ENCODE measurements at regions not wholly inside any gene's neighbourhood (a gene's known extent, or its start where the extent isn't known, plus 50 kb on each side); places are given as distances from the start of the nearest gene placed in this dataset.

GRCh38 chr20:48311956-48312355, 515.8 kb downstream of the PREX1 start:
- H3K4me3 ChIP-seq = no peak overlapping the region
- no peaks in the 10 kb centered on the region for H4K20me1 ChIP-seq
- H3K36me3 ChIP-seq = no peaks in the 10 kb centered on the region
- no peaks in the 10 kb centered on the region for H3K27me3 ChIP-seq
- no peaks in the 10 kb centered on the region for H3K4me1 ChIP-seq
- H3K9ac ChIP-seq = no peak overlapping the region
- H3K9me3 ChIP-seq (replicated peaks in 1 of 11) = no peaks in the 10 kb centered on the region; a peak in 2 of 22 replicates
- no peak for TF ChIP-seq Cebpa-rat (IDR thresholded peaks at IDR 0.05)
- H3K27ac ChIP-seq = no peak overlapping the region
- no peak overlapping the region for H3K4me2 ChIP-seq

GRCh38 chr20:48310305-48310704, 517.5 kb downstream of the PREX1 start:
- H4K20me1 ChIP-seq = no peaks in the 10 kb centered on the region
- H3K4me3 ChIP-seq = no peak overlapping the region
- no peak overlapping the region for H3K27ac ChIP-seq
- H3K36me3 ChIP-seq = no peaks in the 10 kb centered on the region
- H3K4me1 ChIP-seq = no peaks in the 10 kb centered on the region
- H3K27me3 ChIP-seq = no peaks in the 10 kb centered on the region
- H3K4me2 ChIP-seq = no peak overlapping the region
- H3K9ac ChIP-seq = no peak overlapping the region
- TF ChIP-seq Cebpa-rat (IDR thresholded peaks at IDR 0.05) = no peak
- no peaks in the 10 kb centered on the region; a peak in 2 of 22 replicates for H3K9me3 ChIP-seq (replicated peaks in 1 of 11)

GRCh38 chr20:48309293-48309692, 518.5 kb downstream of the PREX1 start:
- no peak for TF ChIP-seq Cebpa-rat (IDR thresholded peaks at IDR 0.05)

GRCh38 chr20:48308882-48309281, 518.9 kb downstream of the PREX1 start:
- H3K4me3 ChIP-seq = no peak overlapping the region
- no peak for TF ChIP-seq Cebpa-rat (IDR thresholded peaks at IDR 0.05)
- H3K27ac ChIP-seq = no peak overlapping the region
- H3K27me3 ChIP-seq = no peaks in the 10 kb centered on the region
- no peak overlapping the region for H3K4me2 ChIP-seq
- no peaks in the 10 kb centered on the region for H3K9me3 ChIP-seq (replicated peaks in 1 of 11)
- H4K20me1 ChIP-seq = no peaks in the 10 kb centered on the region
- no peaks in the 10 kb centered on the region for H3K4me1 ChIP-seq
- no peaks in the 10 kb centered on the region for H3K36me3 ChIP-seq
- H3K9ac ChIP-seq = no peak overlapping the region

More at GRCh38 chr20:48309293-48309692, 518.5 kb downstream of the PREX1 start:
- no peaks in the 10 kb centered on the region for H3K9me3 ChIP-seq (replicated peaks in 1 of 11)
- no peaks in the 10 kb centered on the region for H3K27me3 ChIP-seq
- no peaks in the 10 kb centered on the region for H3K36me3 ChIP-seq
- H3K4me2 ChIP-seq = no peak overlapping the region
- no peaks in the 10 kb centered on the region for H3K4me1 ChIP-seq
- no peak overlapping the region for H3K27ac ChIP-seq
- no peaks in the 10 kb centered on the region for H4K20me1 ChIP-seq
- H3K9ac ChIP-seq = no peak overlapping the region
- no peak overlapping the region for H3K4me3 ChIP-seq

GRCh38 chr20:48308232-48308781, 519.5 kb downstream of the PREX1 start:
- Histone ChIP-seq H3K9me3 (replicated peaks in 1 of 11) (no peaks in the 10 kb centered on the region), H3K27me3 (no peaks in the 10 kb centered on the region), H3K4me3 (no peak overlapping the region), H3K36me3 (no peaks in the 10 kb centered on the region), H3K27ac (no peak overlapping the region), H4K20me1 (no peaks in the 10 kb centered on the region), H3K4me2 (no peak overlapping the region), H3K4me1 (no peaks in the 10 kb centered on the region), H3K9ac (no peak overlapping the region)
- no peak for TF ChIP-seq Cebpa-rat (IDR thresholded peaks at IDR 0.05)

GRCh38 chr20:48307277-48307676, 520.5 kb downstream of the PREX1 start:
- Histone ChIP-seq H3K27me3 (no peaks in the 10 kb centered on the region), H3K4me1 (no peaks in the 10 kb centered on the region), H3K9me3 (replicated peaks in 1 of 11) (no peaks in the 10 kb centered on the region), H3K4me3 (no peak overlapping the region), H3K36me3 (no peaks in the 10 kb centered on the region), H4K20me1 (no peaks in the 10 kb centered on the region), H3K27ac (no peak overlapping the region), H3K9ac (no peak overlapping the region), H3K4me2 (no peak overlapping the region)
- TF ChIP-seq Cebpa-rat (IDR thresholded peaks at IDR 0.05) = no peak

GRCh38 chr20:48302844-48303542, 517.7 kb upstream of the SULF2 start:
- Histone ChIP-seq H3K9me3 (replicated peaks in 1 of 11) (peaks cover 0 to 7% (median 5%) of the 10 kb centered on the region in 11 experiments; a peak in 15 of 22 replicates), H4K20me1 (no peaks in the 10 kb centered on the region), H3K27ac (no peak overlapping the region), H3K4me3 (no peak overlapping the region), H3K9ac (no peak overlapping the region), H3K27me3 (no peaks in the 10 kb centered on the region), H3K4me1 (peaks cover 0 to 10% (median 6%) of the 10 kb centered on the region in 10 experiments; a peak in 8 of 20 replicates), H3K36me3 (0 out of 22 replicates have a peak, but pooled peaks cover 0 to 3% (median 0%) of the 10 kb centered on the region in 11 experiments), H3K4me2 (no peak overlapping the region)
- no peak for TF ChIP-seq Cebpa-rat (IDR thresholded peaks at IDR 0.05)

- no peak for TF ChIP-seq Cebpa-rat (IDR thresholded peaks at IDR 0.05)
- Histone ChIP-seq H3K4me1 (peaks cover 0 to 10% (median 6%) of the 10 kb centered on the region in 10 experiments; a peak in 8 of 20 replicates), H3K4me2 (no peak overlapping the region), H3K36me3 (0 out of 22 replicates have a peak, but pooled peaks cover 0 to 3% (median 0%) of the 10 kb centered on the region in 11 experiments), H3K27me3 (no peaks in the 10 kb centered on the region), H3K4me3 (no peak overlapping the region), H3K9me3 (replicated peaks in 1 of 11) (peaks cover 0 to 14% (median 9%) of the 10 kb centered on the region in 11 experiments; a peak in 16 of 22 replicates), H3K9ac (no peak overlapping the region), H4K20me1 (no peaks in the 10 kb centered on the region), H3K27ac (no peak overlapping the region)
Observed at GRCh38 chr20:48302149-48302548, 516.9 kb upstream of the SULF2 start.

GRCh38 chr20:48301189-48301588, 515.9 kb upstream of the SULF2 start:
- Histone ChIP-seq H3K27ac (no peak overlapping the region), H4K20me1 (no peaks in the 10 kb centered on the region), H3K27me3 (no peaks in the 10 kb centered on the region), H3K36me3 (0 out of 22 replicates have a peak, but pooled peaks cover 0 to 3% (median 0%) of the 10 kb centered on the region in 11 experiments), H3K4me1 (peaks cover 0 to 10% (median 6%) of the 10 kb centered on the region in 10 experiments; a peak in 9 of 20 replicates), H3K4me2 (no peak overlapping the region), H3K9me3 (replicated peaks in 1 of 11) (peaks cover 0 to 14% (median 9%) of the 10 kb centered on the region in 11 experiments; a peak in 16 of 22 replicates), H3K4me3 (no peak overlapping the region), H3K9ac (no peak overlapping the region)
- no peak for TF ChIP-seq Cebpa-rat (IDR thresholded peaks at IDR 0.05)

All from BLaER1 treated with 17β-estradiol and CSF1 and Interleukin-3, amounts not matched to agents 10 nM and 100 nM (cell line).